PC-3 (cell line): ENCODE measurements at regions not wholly inside any gene's neighbourhood (a gene's known extent, or its start where the extent isn't known, plus 50 kb on each side); places are given as distances from the start of the nearest gene placed in this dataset.
"Not testable (repeated sequence)": the region's sequence is repeated elsewhere in the genome, so short reads cannot be mapped to it uniquely, and the experiment has no call there.

Experiments
- ATAC-seq: fragments of 200-7000 bp; cut with Tn5 transposase; 2 replicates; pipeline ENCODE4 v1.9.1; 2020; ENCODE audit warnings: mild to moderate bottlenecking, moderate library complexity
- BruUV-seq: library from RNA; stranded (reverse); fragments of 400-500 nt; replicated peaks from 2 replicates; lab custom pipeline; 2021; lab: Mats Ljungman, UMichigan
- CTCF ChIA-PET: fragments of 300-600 bp; sonication (Branson Sonifier 250); formaldehyde crosslinking; loops from one replicate; lab custom pipeline; 2022; ENCODE audit warnings: antibody characterized with exemption; lab: Charles Lee
- POLR2A ChIA-PET: fragments of 300-600 bp; sonication (Branson Sonifier 250); formaldehyde crosslinking; loops from one replicate; lab custom pipeline; 2022; ENCODE audit warnings: antibody characterized with exemption; ENCODE audit not compliant: unreplicated experiment; lab: Charles Lee
- DNase-seq: peaks from one replicate; pipeline ENCODE4 v3.0.0-alpha.2; 2015
- H2AFZ ChIP-seq: fragments of 300-600 bp; sonication (generic); 2 replicates; pipeline ENCODE4 v1.6.0; 2016; ENCODE audit warnings: antibody characterized with exemption, low read length
- H3F3A ChIP-seq: fragments of 300-600 bp; sonication (generic); one replicate; pipeline ENCODE4 v1.6.0; 2017; ENCODE audit warnings: antibody characterized with exemption, low read length, control low read depth, mild to moderate bottlenecking; ENCODE audit not compliant: unreplicated experiment
- H3K27ac ChIP-seq: fragments of 300-600 bp; sonication (generic); 2 replicates; pipeline ENCODE4 v1.5.1; 2016; ENCODE audit warnings: mild to moderate bottlenecking, low read length
- H3K27me3 ChIP-seq: fragments of 300-600 bp; sonication (generic); 2 replicates; pipeline ENCODE4 v1.6.1; 2016; ENCODE audit warnings: low read length, mixed read lengths
- H3K36me3 ChIP-seq: fragments of 300-600 bp; sonication (generic); 2 replicates; pipeline ENCODE4 v1.6.1; 2016; ENCODE audit warnings: low read depth, mixed run types, low read length, mixed read lengths
- H3K4me1 ChIP-seq: fragments of 300-600 bp; sonication (generic); 2 replicates; pipeline ENCODE4 v1.5.1; 2016; ENCODE audit warnings: low read length; ENCODE audit not compliant: insufficient read depth
- H3K4me2 ChIP-seq: fragments of 300-600 bp; sonication (generic); 2 replicates; pipeline ENCODE4 v1.6.0; 2016; ENCODE audit warnings: low read length
- H3K4me3 ChIP-seq: fragments of 300-600 bp; sonication (generic); 2 replicates; pipeline ENCODE4 v1.5.1; 2016; ENCODE audit warnings: mild to moderate bottlenecking, low read length, mixed read lengths
- H3K79me2 ChIP-seq: fragments of 300-600 bp; sonication (generic); 2 replicates; pipeline ENCODE4 v1.6.1; 2017; ENCODE audit warnings: low read length, mixed read lengths
- H3K9ac ChIP-seq: fragments of 300-600 bp; sonication (generic); 2 replicates; pipeline ENCODE4 v1.6.0; 2016; ENCODE audit warnings: mild to moderate bottlenecking, low read length
- H3K9me2 ChIP-seq: fragments of 300-600 bp; sonication (generic); replicated peaks from 2 replicates; pipeline ENCODE4 v1.6.1; 2016; ENCODE audit warnings: mixed run types, low read length, mixed read lengths
- H3K9me3 ChIP-seq: fragments of 300-600 bp; sonication (generic); 2 replicates; pipeline ENCODE4 v1.6.1; 2016; ENCODE audit warnings: low read length, mixed read lengths
- H4K20me1 ChIP-seq: fragments of 300-600 bp; sonication (generic); 2 replicates; pipeline ENCODE4 v1.6.1; 2016; ENCODE audit warnings: low read length, mixed read lengths
- CTCF ChIP-seq: fragments of 300-600 bp; sonication (generic); conservative IDR thresholded peaks from 2 replicates; pipeline ENCODE4 v1.5.1; 2017; ENCODE audit warnings: antibody characterized with exemption, low read depth, mild to moderate bottlenecking, low read length
- EZH2 ChIP-seq: fragments of 300-600 bp; sonication (generic); IDR thresholded peaks from one replicate; pipeline ENCODE4 v1.6.1; 2017; ENCODE audit warnings: antibody characterized with exemption, mild to moderate bottlenecking, low read length; ENCODE audit not compliant: unreplicated experiment
- EZH2phosphoT487 ChIP-seq: fragments of 300-600 bp; sonication (generic); IDR thresholded peaks from 2 replicates; pipeline ENCODE4 v1.6.1; 2018; ENCODE audit warnings: mild to moderate bottlenecking, antibody characterized with exemption, low read length, borderline replicate concordance
- intact Hi-C: fragments of 100-400 bp; cut with micrococcal nuclease; formaldehyde crosslinking; loops from 2 replicates; pipeline ENCODE4 v1.9.0; 2023

DNA sequence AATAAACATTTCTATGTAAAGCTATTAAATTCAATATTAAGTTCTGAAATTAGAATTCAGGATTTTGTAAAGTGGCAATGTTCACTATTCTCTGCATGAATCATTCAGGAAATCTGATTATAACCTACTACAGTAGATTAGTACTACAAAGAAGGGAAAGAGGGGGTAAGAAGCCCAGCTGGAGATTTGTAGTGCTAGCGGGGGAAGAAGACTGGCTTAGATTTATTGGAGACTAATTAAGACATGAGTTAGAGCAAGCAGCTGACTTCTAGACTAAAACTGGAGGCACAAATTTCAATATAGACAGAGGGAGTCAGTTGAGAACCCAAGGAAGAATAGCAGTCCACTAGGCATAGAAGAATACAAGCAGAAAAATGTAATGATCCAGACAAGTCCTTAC is 55.8 kb upstream of the SETMAR start:
- intact Hi-C loops: no loop called here
- no peak overlapping the region for H3K27ac ChIP-seq
- ATAC-seq: no peak
- H3F3A ChIP-seq: no peaks in the 10 kb centered on the region
- H3K4me3 ChIP-seq: no peak overlapping the region
- ChIA-PET CTCF (interaction anchor here (0.7 kb wide), 1 partner anchor 249 kb away, joined by 3 read pairs; no protein-coding TSS in a partner anchor), POLR2A (no interaction called here)
- H3K79me2 ChIP-seq: no peaks in the 10 kb centered on the region
- TF ChIP-seq EZH2phosphoT487 (no peak), CTCF (no peak), EZH2 (no peak)
- DNase-seq: no peak
- no peak overlapping the region for H3K9ac ChIP-seq
- H3K27me3 ChIP-seq: no peaks in the 10 kb centered on the region
- H3K36me3 ChIP-seq: no peaks in the 10 kb centered on the region
- no TSS peak for BruUV-seq
- no peaks in the 10 kb centered on the region for H3K9me3 ChIP-seq
- H3K4me1 ChIP-seq: no peaks in the 10 kb centered on the region
- H3K9me2 ChIP-seq: no peaks in the 10 kb centered on the region
- H3K4me2 ChIP-seq: no peak overlapping the region
- no peaks in the 10 kb centered on the region for H4K20me1 ChIP-seq
- H2AFZ ChIP-seq: no peak overlapping the region

GRCh38 chr3:4250064-4250463 is 53.1 kb upstream of the SETMAR start:
- TF ChIP-seq EZH2phosphoT487: no peak
- no peak for TF ChIP-seq EZH2
- no peak for TF ChIP-seq CTCF
- intact Hi-C loops: no loop called here
- no peak for ATAC-seq
- POLR2A ChIA-PET: no interaction called here
- no peaks in the 10 kb centered on the region for H3K4me1 ChIP-seq
- H3F3A ChIP-seq: no peaks in the 10 kb centered on the region
- H3K27me3 ChIP-seq: no peaks in the 10 kb centered on the region
- no peak overlapping the region for H3K9ac ChIP-seq
- no peaks in the 10 kb centered on the region for H3K9me2 ChIP-seq
- no peaks in the 10 kb centered on the region for H3K9me3 ChIP-seq
- H4K20me1 ChIP-seq: no peaks in the 10 kb centered on the region
- H3K4me2 ChIP-seq: no peak overlapping the region
- no peak overlapping the region for H2AFZ ChIP-seq
- no TSS peak for BruUV-seq
- no peak overlapping the region for H3K4me3 ChIP-seq
- CTCF ChIA-PET: no interaction called here
- H3K79me2 ChIP-seq: no peaks in the 10 kb centered on the region
- H3K36me3 ChIP-seq: no peaks in the 10 kb centered on the region
- DNase-seq: no peak
- no peak overlapping the region for H3K27ac ChIP-seq

- Histone ChIP-seq H3K9me3 (no peaks in the 10 kb centered on the region), H3K9ac (no peak overlapping the region), H2AFZ (no peak overlapping the region), H3K4me3 (no peak overlapping the region), H3K79me2 (no peaks in the 10 kb centered on the region), H3F3A (no peaks in the 10 kb centered on the region), H3K4me1 (no peaks in the 10 kb centered on the region), H3K9me2 (no peaks in the 10 kb centered on the region), H3K36me3 (no peaks in the 10 kb centered on the region), H3K4me2 (no peak overlapping the region), H3K27me3 (no peaks in the 10 kb centered on the region), H4K20me1 (no peaks in the 10 kb centered on the region), H3K27ac (no peak overlapping the region)
- BruUV-seq: no TSS peak
- CTCF ChIA-PET: no interaction called here
- intact Hi-C loops: no loop called here
- no peak for ATAC-seq
- POLR2A ChIA-PET: no interaction called here
- no peak for DNase-seq
- TF ChIP-seq CTCF (no peak), EZH2 (no peak), EZH2phosphoT487 (no peak)
These were observed 51.8 kb upstream of the SETMAR start for GRCh38 chr3:4251412-4251811.

DNA sequence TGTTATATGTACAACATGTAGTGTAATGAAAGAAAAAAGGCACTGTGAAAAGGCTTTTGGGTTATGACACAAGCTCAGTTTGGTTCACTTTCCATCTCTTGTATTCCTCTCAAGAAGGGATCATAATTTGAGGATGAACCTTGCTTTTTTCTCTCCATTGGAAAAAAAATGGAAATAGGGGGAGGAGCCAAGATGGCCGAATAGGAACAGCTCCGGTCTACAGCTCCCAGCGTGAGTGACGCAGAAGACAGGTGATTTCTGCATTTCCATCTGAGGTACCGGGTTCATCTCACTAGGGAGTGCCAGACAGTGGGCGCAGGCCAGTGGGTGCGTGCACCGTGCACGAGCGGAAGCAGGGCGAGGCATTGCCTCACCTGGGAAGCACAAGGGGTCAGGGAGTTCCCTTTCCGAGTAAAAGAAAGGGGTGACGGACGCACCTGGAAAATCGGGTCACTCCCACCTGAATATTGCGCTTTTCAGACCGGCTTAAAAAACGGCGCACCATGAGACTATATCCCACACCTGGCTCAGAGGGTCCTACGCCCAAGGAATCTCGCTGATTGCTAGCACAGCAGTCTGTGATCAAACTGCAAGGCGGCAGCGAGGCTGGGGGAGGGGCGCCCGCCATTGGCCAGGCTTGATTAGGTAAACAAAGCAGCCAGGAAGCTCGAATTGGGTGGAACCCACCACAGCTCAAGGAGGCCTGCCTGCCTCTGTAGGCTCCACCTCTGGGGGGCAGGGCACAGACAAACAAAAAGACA is 49.9 kb upstream of the SETMAR start:
- H3K9me2 ChIP-seq, ATAC-seq, CTCF ChIA-PET, H3K4me1 ChIP-seq, H3K79me2 ChIP-seq, POLR2A ChIA-PET, H4K20me1 ChIP-seq, H3K27ac ChIP-seq, intact Hi-C loops, H3K9ac ChIP-seq, H3K4me3 ChIP-seq, H3F3A ChIP-seq, H3K27me3 ChIP-seq, H3K9me3 ChIP-seq, BruUV-seq, DNase-seq, H2AFZ ChIP-seq, H3K4me2 ChIP-seq, H3K36me3 ChIP-seq: not testable (repeated sequence)
